K562 (cell line): ENCODE measurements at regions not wholly inside any gene's neighbourhood (a gene's known extent, or its start where the extent isn't known, plus 50 kb on each side); places are given as distances from the start of the nearest gene placed in this dataset.

Experiments used
- ATAC-seq: fragments of 200-7000 bp; cut with Tn5 transposase; 3 replicates; pipeline ENCODE4 v1.9.1; 2020; ENCODE audit warnings: moderate library complexity
- BruUV-seq: library from RNA; stranded (reverse); fragments of 400-500 nt; replicated peaks from 2 replicates; lab custom pipeline; 2021; lab: Mats Ljungman, UMichigan
- CTCF ChIA-PET: fragments of 300-600 bp; formaldehyde crosslinking; extraction: SDS; loops from one replicate; lab custom pipeline; 2021; ENCODE audit warnings: low intra/inter-chr PET ratio; lab: Yijun Ruan, JAX
- POLR2A ChIA-PET: fragments of 300-600, 350-650 bp; sonication (Branson Sonifier 250); formaldehyde crosslinking; extraction: SDS; loops from one replicate; lab custom pipeline; 2021; ENCODE audit warnings: antibody characterized with exemption, inconsistent platforms; lab: Yijun Ruan, JAX
- DNase-seq, 4 experiments: peaks; one replicate each; pipeline versions ENCODE4 v3.0.0 to v3.0.0-alpha.2; 2011 to 2018; ENCODE audit warnings: low spot score in 3 of 4, mixed read lengths in 3 of 4; ENCODE audit errors: extremely low read depth in 1 of 4
- FAIRE-seq: peaks from 2 replicates; lab custom pipeline; 2011; peaks lifted over from hg19 to GRCh38; lab: Jason Lieb, UNC
- H2AFZ ChIP-seq: 2 replicates; pipeline ENCODE4 v1.6.0; 2011; ENCODE audit warnings: low read depth, low read length, control low read depth, inconsistent platforms
- H3K27ac ChIP-seq: fragments of 200-600 bp; 3 replicates; pipeline ENCODE4 v1.8.0; 2011; ENCODE audit warnings: low read depth, mild to moderate bottlenecking, control low read depth, inconsistent platforms, low read length, moderate library complexity, mixed read lengths; ENCODE audit errors: extremely low read depth
- H3K27me3 ChIP-seq, 2 experiments: fragments of 300-600 bp in 1 of 2; 2 replicates in 1 of 2; 3 replicates in 1 of 2; pipeline versions ENCODE4 v1.6.0 to v1.8.0; 2011; ENCODE audit warnings: inconsistent platforms in 2 of 2, low read length in 2 of 2, mild to moderate bottlenecking in 1 of 2, mixed read lengths in 1 of 2, moderate library complexity in 1 of 2; ENCODE audit not compliant: control insufficient read depth in 2 of 2, insufficient read depth in 2 of 2
- H3K36me3 ChIP-seq: fragments of 300-600 bp; 3 replicates; pipeline ENCODE4 v1.8.0; 2011; ENCODE audit warnings: mild to moderate bottlenecking, low read length, inconsistent platforms; ENCODE audit not compliant: control insufficient read depth, insufficient read depth
- H3K4me1 ChIP-seq, 2 experiments: fragments of 200-600 bp in 1 of 2; replicated peaks in 1 of 2; 2 replicates in 1 of 2; 3 replicates in 1 of 2; pipeline versions ENCODE4 v1.5.1 to v1.8.0; 2011; ENCODE audit warnings: inconsistent platforms in 2 of 2, low read length in 2 of 2, mild to moderate bottlenecking in 1 of 2, mixed read lengths in 1 of 2, moderate library complexity in 1 of 2; ENCODE audit not compliant: control insufficient read depth in 2 of 2, insufficient read depth in 2 of 2
- H3K4me2 ChIP-seq: 2 replicates; pipeline ENCODE4 v1.6.1; 2011; ENCODE audit warnings: low read length, control low read depth, inconsistent platforms, mixed read lengths; ENCODE audit not compliant: insufficient read depth
- H3K4me3 ChIP-seq: fragments of 200-600 bp; sonication (generic), shearing (Covaris generic); 2 replicates; pipeline ENCODE4 v1.5.1; 2016; ENCODE audit warnings: control low read depth, inconsistent platforms
- H3K79me2 ChIP-seq: fragments of 200-600 bp; 3 replicates; pipeline ENCODE4 v1.8.0; 2011; ENCODE audit warnings: low read length, inconsistent platforms; ENCODE audit not compliant: control insufficient read depth, insufficient read depth
- H3K9ac ChIP-seq, 2 experiments: 2 replicates each; pipeline versions ENCODE4 v1.6.0 to v1.6.1; 2011; ENCODE audit warnings: low read depth in 2 of 2, low read length in 2 of 2, control low read depth in 1 of 2, inconsistent platforms in 1 of 2, mild to moderate bottlenecking in 1 of 2, mixed read lengths in 1 of 2; ENCODE audit not compliant: insufficient read depth in 1 of 2
- H3K9me1 ChIP-seq: one replicate; pipeline ENCODE4 v1.6.0; 2011; ENCODE audit warnings: inconsistent platforms, mild to moderate bottlenecking, low read length, moderate library complexity; ENCODE audit not compliant: control insufficient read depth, insufficient read depth
- H3K9me3 ChIP-seq: replicated peaks from 2 replicates; pipeline ENCODE4 v1.5.1; 2011; ENCODE audit warnings: low read depth, low read length, inconsistent platforms; ENCODE audit not compliant: control insufficient read depth, insufficient read depth
- H4K20me1 ChIP-seq: replicated peaks from 2 replicates; pipeline ENCODE4 v1.6.1; 2011; ENCODE audit warnings: low read length, inconsistent platforms, mixed read lengths; ENCODE audit not compliant: control insufficient read depth, insufficient read depth
- CHD4 ChIP-seq: fragments of 200-600 bp; sonication (generic); IDR thresholded peaks from 3 replicates; pipeline ENCODE4 v1.6.1; 2012; ENCODE audit warnings: low read depth, mild to moderate bottlenecking, mixed read lengths, low read length, inconsistent platforms; ENCODE audit not compliant: insufficient read depth, insufficient replicate concordance, poor library complexity, severe bottlenecking
- HMG20B ChIP-seq: fragments of 250-450 bp; sonication (Bioruptor Pico); IDR thresholded peaks from 2 replicates; pipeline ENCODE4 v1.5.0; 2021; ENCODE audit warnings: mild to moderate bottlenecking
- POLR3G ChIP-seq: IDR thresholded peaks from 2 replicates; pipeline ENCODE4 v1.6.1; 2011; ENCODE audit not compliant: insufficient read length, insufficient replicate concordance; ENCODE audit errors: extremely low read depth
- PPARD ChIP-seq: fragments of 250-450 bp; sonication (Bioruptor Pico); IDR thresholded peaks from 2 replicates; pipeline ENCODE4 v1.8.0; 2022; ENCODE audit warnings: inconsistent platforms, mild to moderate bottlenecking, moderate library complexity
- SMARCA5 ChIP-seq: fragments of 450-650 bp; IDR thresholded peaks from 2 replicates; pipeline ENCODE4 v1.6.1; 2016
- SPI1 ChIP-seq: IDR thresholded peaks from 2 replicates; pipeline ENCODE4 v1.6.1; 2011; ENCODE audit warnings: low read depth, low read length, control low read depth, borderline replicate concordance
- TCF15 ChIP-seq: fragments of 250-450 bp; sonication (Bioruptor Pico); IDR thresholded peaks from 2 replicates; pipeline ENCODE4 v1.8.0; 2022; ENCODE audit warnings: moderate library complexity, mild to moderate bottlenecking, inconsistent platforms
- WHSC1 ChIP-seq: IDR thresholded peaks from one replicate; pipeline ENCODE4 v1.6.1; 2012; ENCODE audit warnings: low read length, control low read depth, inconsistent platforms
- ZBTB26 ChIP-seq: fragments of 450-650 bp; formaldehyde crosslinking; IDR thresholded peaks from 2 replicates; pipeline ENCODE4 v1.4.0; 2022; ENCODE audit warnings: missing genetic modification characterization
- ZFP1 ChIP-seq: fragments of 450-650 bp; formaldehyde crosslinking; IDR thresholded peaks from 2 replicates; pipeline ENCODE4 v1.4.0; 2020; ENCODE audit warnings: mild to moderate bottlenecking, mixed read lengths
- ZNF277 ChIP-seq: fragments of 250-450 bp; sonication (Bioruptor Pico); IDR thresholded peaks from 2 replicates; pipeline ENCODE4 v1.8.0; 2022; ENCODE audit warnings: inconsistent platforms, mild to moderate bottlenecking, moderate library complexity, borderline replicate concordance
- ZNF41 ChIP-seq: fragments of 250-450 bp; sonication (Bioruptor Pico); conservative IDR thresholded peaks from 2 replicates; pipeline ENCODE4 v1.4.0; 2020; ENCODE audit warnings: mild to moderate bottlenecking
- ZNF436 ChIP-seq: fragments of 250-450, 450-650 bp; sonication (Bioruptor Pico); formaldehyde crosslinking; IDR thresholded peaks from 2 replicates; pipeline ENCODE4 v1.7.0; 2020; ENCODE audit warnings: mild to moderate bottlenecking
- ZNF583 ChIP-seq: fragments of 250-450 bp; sonication (Bioruptor Pico); IDR thresholded peaks from 2 replicates; pipeline ENCODE4 v1.4.0; 2020
- ZZZ3 ChIP-seq: fragments of 450-650 bp; IDR thresholded peaks from 2 replicates; pipeline ENCODE4 v1.6.1; 2016; ENCODE audit warnings: antibody characterized with exemption, mild to moderate bottlenecking, moderate library complexity
- WGBS: fragments of 100-300 bp; shearing (Covaris generic); methylation state at CpG from one replicate; pipeline ENCODE4 v1.1.6; 2016; ENCODE audit warnings: low coverage, mixed read lengths; ENCODE audit not compliant: insufficient coverage; ENCODE audit errors: missing lambda C conversion rate; 5-methylcytosine and 5-hydroxymethylcytosine counted together
- in situ Hi-C: fragments of 300-500 bp; cut with MboI; formaldehyde crosslinking; loops from 4 replicates; pipeline ENCODE4 v1.15.0; 2018; ENCODE audit warnings: inconsistent platforms, mixed read lengths
- intact Hi-C: fragments of 100-400 bp; cut with micrococcal nuclease; formaldehyde crosslinking; loops from 2 replicates; pipeline ENCODE4 v1.14.2; 2022

- Histone ChIP-seq H3K4me2 (no peak overlapping the region), H3K9me1 (no peaks in the 10 kb centered on the region), H4K20me1 (no peaks in the 10 kb centered on the region), H3K27me3 (no peaks in the 10 kb centered on the region), H3K9ac (no peak overlapping the region), H2AFZ (no peak overlapping the region), H3K79me2 (no peaks in the 10 kb centered on the region), H3K4me1 (no peaks in the 10 kb centered on the region), H3K36me3 (no peaks in the 10 kb centered on the region), H3K4me3 (no peak overlapping the region), H3K27ac (no peak overlapping the region), H3K9me3 (no peaks in the 10 kb centered on the region)
- ATAC-seq, result no peak
- no TSS peak for BruUV-seq
- ChIA-PET POLR2A (no interaction called here), CTCF (no interaction called here)
- intact Hi-C loops (no loop called here), in situ Hi-C loops (no loop called here)
- DNase-seq, result no peak
- 0% methylated on average over 2 of the region's 2 CpGs for WGBS
- TF ChIP-seq SMARCA5 (no peak), SPI1 (no peak), ZNF41 (no peak), ZZZ3 (no peak), ZNF436 (no peak), WHSC1 (no peak), POLR3G (no peak)
- FAIRE-seq, result no peak
Measured at GRCh38 chr2:146437712-146438111, 1407.1 kb upstream of the ACVR2A start.

GRCh38 chr2:146433116-146433875, 1411.5 kb upstream of the ACVR2A start:
- Histone ChIP-seq H3K4me3 (no peak overlapping the region), H3K27ac (no peak overlapping the region), H3K27me3 (no peaks in the 10 kb centered on the region), H3K9ac (no peak overlapping the region), H2AFZ (no peak overlapping the region), H3K4me1 (no peaks in the 10 kb centered on the region), H3K9me1 (no peaks in the 10 kb centered on the region), H3K9me3 (no peaks in the 10 kb centered on the region; the same call in 1 of the 2 replicates), H3K79me2 (no peaks in the 10 kb centered on the region), H3K4me2 (no peak overlapping the region), H3K36me3 (no peaks in the 10 kb centered on the region), H4K20me1 (no peaks in the 10 kb centered on the region)
- ChIA-PET POLR2A (no interaction called here), CTCF (no interaction called here)
- ATAC-seq, result no peak
- intact Hi-C loops (no loop called here), in situ Hi-C loops (no loop called here)
- BruUV-seq, result no TSS peak
- no peak for DNase-seq
- 2% methylated on average over 6 of the region's 8 CpGs for WGBS
- no peak for FAIRE-seq
- no peak for TF ChIP-seq PPARD
- TF ChIP-seq TCF15, result no peak
- TF ChIP-seq ZBTB26, result no peak
- TF ChIP-seq ZFP1, result no peak
- TF ChIP-seq HMG20B (CRISPR knock-in tag), result no peak
- TF ChIP-seq ZNF277 (CRISPR knock-in tag), result no peak
- no peak for TF ChIP-seq ZNF583 (CRISPR knock-in tag)
- TF ChIP-seq CHD4, result no peak
